Fibroblast of lung (primary cell): ENCODE measurements at regions not wholly inside any gene's neighbourhood (a gene's known extent, or its start where the extent isn't known, plus 50 kb on each side); places are given as distances from the start of the nearest gene placed in this dataset.

ENCODE experiments used
- DNase-seq, 2 donors: peaks; one replicate each; pipeline versions ENCODE4 v3.0.0 to v3.0.0-alpha.2; 2010; ENCODE audit warnings: low read depth in 2 of 2
- H2AFZ ChIP-seq: 2 replicates; pipeline ENCODE4 v1.5.1; 2012; ENCODE audit warnings: low read length, control low read depth, inconsistent platforms
- H3K27ac ChIP-seq: 2 replicates; pipeline ENCODE4 v1.5.1; 2011; ENCODE audit warnings: low read length, control low read depth; ENCODE audit not compliant: insufficient read depth
- H3K27me3 ChIP-seq: 2 replicates; pipeline ENCODE4 v1.5.1; 2011; ENCODE audit warnings: mild to moderate bottlenecking, low read length; ENCODE audit not compliant: control insufficient read depth, insufficient read depth
- H3K36me3 ChIP-seq: 2 replicates; pipeline ENCODE4 v1.5.1; 2011; ENCODE audit warnings: low read length; ENCODE audit not compliant: control insufficient read depth, insufficient read depth
- H3K4me1 ChIP-seq: 2 replicates; pipeline ENCODE4 v1.5.1; 2011; ENCODE audit warnings: low read length; ENCODE audit not compliant: control insufficient read depth, insufficient read depth; ENCODE audit errors: extremely low read depth
- H3K4me2 ChIP-seq: 2 replicates; pipeline ENCODE4 v1.5.1; 2011; ENCODE audit warnings: low read length, control low read depth; ENCODE audit not compliant: insufficient read depth; ENCODE audit errors: extremely low read depth
- H3K4me3 ChIP-seq, 4 experiments: fragments of 200-600 bp in 1 of 4; sonication (generic) in 1 of 4; replicated peaks in 1 of 4; 2 replicates each; pipeline ENCODE4 v1.5.1; 2011 to 2016; ENCODE audit warnings: low read length in 4 of 4, low read depth in 3 of 4, mild to moderate bottlenecking in 3 of 4, control low read depth in 2 of 4, inconsistent platforms in 1 of 4, mixed read lengths in 1 of 4; ENCODE audit not compliant: insufficient read depth in 1 of 4; ENCODE audit errors: control extremely low read depth in 1 of 4
- H3K79me2 ChIP-seq: 2 replicates; pipeline ENCODE4 v1.5.1; 2012; ENCODE audit warnings: mild to moderate bottlenecking, low read length, inconsistent platforms; ENCODE audit not compliant: control insufficient read depth, insufficient read depth
- H3K9ac ChIP-seq: 2 replicates; pipeline ENCODE4 v1.5.1; 2011; ENCODE audit warnings: mild to moderate bottlenecking, low read length, control low read depth; ENCODE audit not compliant: insufficient read depth
- H3K9me3 ChIP-seq: 2 replicates; pipeline ENCODE4 v1.5.1; 2012; ENCODE audit warnings: low read depth, low read length; ENCODE audit not compliant: control insufficient read depth, insufficient read depth
- H4K20me1 ChIP-seq: 2 replicates; pipeline ENCODE4 v1.5.1; 2011; ENCODE audit warnings: low read length; ENCODE audit not compliant: control insufficient read depth, insufficient read depth; ENCODE audit errors: extremely low read depth
- EZH2 ChIP-seq: IDR thresholded peaks from 2 replicates; pipeline ENCODE4 v1.5.1; 2012; ENCODE audit warnings: low read length, control low read depth, mild to moderate bottlenecking; ENCODE audit errors: missing control alignments
- TF ChIP-seq, protein P1 (sequence below), 2 donors: IDR thresholded peaks in 1 of 2; conservative IDR thresholded peaks in 1 of 2; 1 replicate in 1 of 2; 2 replicates in 1 of 2; pipeline ENCODE4 v1.5.1; 2011 to 2012; ENCODE audit warnings: low read length in 2 of 2, control low read depth in 1 of 2, inconsistent platforms in 1 of 2, low read depth in 1 of 2, mild to moderate bottlenecking in 1 of 2

DNA sequence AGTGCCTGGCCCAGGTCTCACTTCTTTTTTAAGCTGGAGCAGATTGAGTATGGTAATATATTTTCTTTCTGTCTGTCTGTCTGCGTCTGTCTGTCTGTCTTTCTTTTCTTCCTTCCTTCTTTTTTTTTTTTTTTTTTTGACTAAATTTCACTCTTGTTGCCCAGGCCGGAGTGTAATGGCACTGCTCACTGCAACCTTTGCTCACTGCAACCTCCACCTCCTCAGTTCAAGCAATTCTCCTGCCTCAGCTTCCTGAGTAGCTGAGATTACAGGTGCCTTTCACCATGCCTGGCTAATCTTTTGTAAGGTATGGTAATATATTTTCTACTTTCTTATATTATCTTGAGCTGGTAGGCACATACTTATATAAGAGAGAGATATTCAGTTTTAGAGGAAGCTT is 196.3 kb upstream of the MARCKS start:
- H3K4me3 ChIP-seq, result no peak overlapping the region

DNA sequence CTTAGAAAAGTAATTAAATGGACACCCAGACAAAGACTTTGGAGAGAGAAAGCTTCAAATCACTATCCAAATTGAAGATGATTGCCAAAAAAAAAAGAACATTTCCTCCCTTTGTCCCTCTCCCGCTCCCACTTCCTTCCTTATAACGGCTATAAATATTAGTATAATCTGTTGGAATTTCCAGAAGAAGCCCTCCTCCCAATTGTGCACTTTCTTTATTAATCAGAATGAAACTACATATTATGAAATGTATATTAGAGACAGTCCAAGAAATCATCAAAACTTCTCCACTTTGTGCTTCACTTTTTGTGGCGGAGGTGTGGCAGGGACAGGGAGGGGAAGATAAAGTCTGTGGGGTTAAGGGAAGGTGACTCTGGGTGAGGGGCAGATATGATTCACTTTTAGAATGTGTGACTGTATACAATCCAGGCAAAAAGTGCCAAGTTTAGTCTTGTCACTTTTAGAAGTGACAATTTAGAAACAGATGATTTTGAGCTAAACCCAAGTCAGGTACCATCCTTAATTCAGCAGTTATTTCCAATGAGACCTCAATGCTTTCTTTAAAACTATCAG is 195.0 kb upstream of the MARCKS start:
- Histone ChIP-seq H3K4me2 (no peak overlapping the region), H3K4me3 (no peak overlapping the region), H3K9me3 (no peaks in the 10 kb centered on the region), H3K27me3 (no peaks in the 10 kb centered on the region), H3K36me3 (no peaks in the 10 kb centered on the region), H4K20me1 (no peaks in the 10 kb centered on the region), H2AFZ (no peak overlapping the region), H3K79me2 (no peaks in the 10 kb centered on the region), H3K27ac (no peak overlapping the region), H3K9ac (no peak overlapping the region), H3K4me1 (no peaks in the 10 kb centered on the region)
- TF ChIP-seq EZH2, result no peak
- TF ChIP-seq, protein P1, sequence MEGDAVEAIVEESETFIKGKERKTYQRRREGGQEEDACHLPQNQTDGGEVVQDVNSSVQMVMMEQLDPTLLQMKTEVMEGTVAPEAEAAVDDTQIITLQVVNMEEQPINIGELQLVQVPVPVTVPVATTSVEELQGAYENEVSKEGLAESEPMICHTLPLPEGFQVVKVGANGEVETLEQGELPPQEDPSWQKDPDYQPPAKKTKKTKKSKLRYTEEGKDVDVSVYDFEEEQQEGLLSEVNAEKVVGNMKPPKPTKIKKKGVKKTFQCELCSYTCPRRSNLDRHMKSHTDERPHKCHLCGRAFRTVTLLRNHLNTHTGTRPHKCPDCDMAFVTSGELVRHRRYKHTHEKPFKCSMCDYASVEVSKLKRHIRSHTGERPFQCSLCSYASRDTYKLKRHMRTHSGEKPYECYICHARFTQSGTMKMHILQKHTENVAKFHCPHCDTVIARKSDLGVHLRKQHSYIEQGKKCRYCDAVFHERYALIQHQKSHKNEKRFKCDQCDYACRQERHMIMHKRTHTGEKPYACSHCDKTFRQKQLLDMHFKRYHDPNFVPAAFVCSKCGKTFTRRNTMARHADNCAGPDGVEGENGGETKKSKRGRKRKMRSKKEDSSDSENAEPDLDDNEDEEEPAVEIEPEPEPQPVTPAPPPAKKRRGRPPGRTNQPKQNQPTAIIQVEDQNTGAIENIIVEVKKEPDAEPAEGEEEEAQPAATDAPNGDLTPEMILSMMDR (conservative IDR thresholded peaks at IDR 0.05 in 1 of 2, IDR thresholded peaks at IDR 0.05 in 1 of 2; ENCODE audit: low read depth in 1 of 2, low read length in 2 of 2), result no peak
- DNase-seq, result no peak

More for the DNA sequence above, 196.3 kb upstream of the MARCKS start:
- H4K20me1 ChIP-seq, result no peaks in the 10 kb centered on the region
- no peak overlapping the region for H3K9ac ChIP-seq
- no peaks in the 10 kb centered on the region for H3K36me3 ChIP-seq
- H2AFZ ChIP-seq, result no peak overlapping the region
- no peak overlapping the region for H3K4me2 ChIP-seq
- H3K27ac ChIP-seq, result no peak overlapping the region
- no peaks in the 10 kb centered on the region for H3K79me2 ChIP-seq
- DNase-seq, result no peak
- no peaks in the 10 kb centered on the region for H3K9me3 ChIP-seq
- H3K27me3 ChIP-seq, result no peaks in the 10 kb centered on the region
- TF ChIP-seq, protein P1 (conservative IDR thresholded peaks at IDR 0.05 in 1 of 2, IDR thresholded peaks at IDR 0.05 in 1 of 2; ENCODE audit: low read depth in 1 of 2, low read length in 2 of 2), result no peak
- TF ChIP-seq EZH2, result no peak
- H3K4me1 ChIP-seq, result no peaks in the 10 kb centered on the region

DNA sequence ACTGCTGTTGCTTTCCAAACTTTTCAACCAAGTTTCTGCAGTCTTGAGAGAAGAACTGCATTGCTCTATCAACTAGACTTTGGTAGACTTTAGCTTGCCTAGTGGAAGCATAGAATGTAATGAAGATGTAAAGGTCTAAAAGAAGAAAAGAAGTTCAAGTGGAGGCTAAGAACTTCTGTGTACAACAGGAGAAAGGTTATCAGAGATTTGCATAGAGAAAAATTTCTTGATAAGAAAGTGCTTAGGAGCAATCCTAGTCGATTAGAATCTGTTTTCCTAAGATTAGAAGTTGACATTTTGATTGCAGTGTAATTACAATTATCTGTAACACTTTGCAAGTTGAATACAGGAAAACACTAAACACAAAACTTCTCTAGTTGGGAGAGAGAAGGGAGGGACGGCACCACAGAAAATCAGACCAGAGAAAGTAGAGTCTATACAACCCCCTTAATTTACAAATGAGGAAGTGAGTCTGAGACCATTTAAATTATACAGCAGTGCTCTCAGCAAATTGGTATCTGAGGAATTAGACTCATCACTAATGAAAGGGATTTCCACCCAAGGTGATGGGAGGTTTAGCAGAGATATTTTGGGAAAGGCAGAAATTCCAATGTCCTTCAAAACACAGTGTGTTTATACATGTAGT is 194.3 kb upstream of the MARCKS start:
- H3K4me3 ChIP-seq, result no peak overlapping the region
- H4K20me1 ChIP-seq, result no peaks in the 10 kb centered on the region
- no peak overlapping the region for H3K4me2 ChIP-seq
- no peak for TF ChIP-seq EZH2
- H3K9me3 ChIP-seq, result no peaks in the 10 kb centered on the region
- DNase-seq, result no peak
- no peaks in the 10 kb centered on the region for H3K79me2 ChIP-seq
- no peaks in the 10 kb centered on the region for H3K4me1 ChIP-seq
- H3K36me3 ChIP-seq, result no peaks in the 10 kb centered on the region
- H3K27ac ChIP-seq, result no peak overlapping the region
- no peak overlapping the region for H3K9ac ChIP-seq
- H2AFZ ChIP-seq, result no peak overlapping the region
- H3K27me3 ChIP-seq, result no peaks in the 10 kb centered on the region
